SK-N-MC (cell line): ENCODE measurements at regions not wholly inside any gene's neighbourhood (a gene's known extent, or its start where the extent isn't known, plus 50 kb on each side); places are given as distances from the start of the nearest gene placed in this dataset.

Source experiments
- EZH2 ChIP-seq: fragments of 200-600 bp; sonication (generic); IDR thresholded peaks from one replicate; pipeline ENCODE4 v1.6.1; 2017; ENCODE audit warnings: antibody characterized with exemption
- FOXP2 ChIP-seq: optimal IDR thresholded peaks from 2 replicates; pipeline ENCODE3; 2011; ENCODE audit warnings: mild to moderate bottlenecking, moderate library complexity; ENCODE audit not compliant: insufficient read depth; ENCODE audit errors: extremely low read length, control extremely low read depth
- POLR2AphosphoS5 ChIP-seq: IDR thresholded peaks from 2 replicates; pipeline ENCODE4 v1.6.1; 2012; ENCODE audit warnings: mild to moderate bottlenecking, low read depth, low read length, borderline replicate concordance

DNA sequence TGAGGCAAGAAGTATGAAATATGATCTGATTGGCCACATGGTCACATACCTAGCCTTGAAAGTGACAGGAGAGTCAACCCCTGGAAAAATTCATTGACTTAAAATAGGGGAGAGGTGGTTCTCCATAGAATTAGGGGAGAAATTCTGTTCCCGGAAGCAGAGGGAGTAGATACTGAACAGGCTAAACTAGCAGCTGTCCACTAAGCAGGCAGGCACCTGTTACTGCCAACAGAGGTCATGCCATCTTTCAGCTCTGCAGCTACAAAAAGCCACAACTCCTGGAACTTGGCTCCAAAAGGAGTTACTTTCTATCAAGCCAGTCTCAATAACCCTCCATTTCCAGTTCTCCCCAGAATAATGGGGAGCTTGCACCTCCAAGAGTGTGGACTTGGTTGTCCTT, 352.5 kb downstream of the MAFB start:
- TF ChIP-seq POLR2AphosphoS5 (no peak), EZH2 (no peak), FOXP2 (no peak)
